AG04449 (cell line): ENCODE measurements at regions not wholly inside any gene's neighbourhood (a gene's known extent, or its start where the extent isn't known, plus 50 kb on each side); places are given as distances from the start of the nearest gene placed in this dataset.

Experiments
- CTCF ChIA-PET: fragments of 350-600 bp; formaldehyde crosslinking; extraction: SDS; loops from one replicate; lab custom pipeline; 2021; ENCODE audit warnings: antibody characterized with exemption; lab: Yijun Ruan, JAX
- POLR2A ChIA-PET: fragments of 400-600, 350-600 bp; formaldehyde crosslinking; extraction: SDS; loops from one replicate; lab custom pipeline; 2020; ENCODE audit warnings: antibody characterized with exemption, inconsistent platforms; lab: Yijun Ruan, JAX
- DNase-seq: peaks from one replicate; pipeline ENCODE4 v3.0.0-alpha.2; 2010; ENCODE audit warnings: low read depth, low spot score
- H3K4me3 ChIP-seq: 2 replicates; pipeline ENCODE4 v1.5.1; 2011; ENCODE audit warnings: low read depth, mild to moderate bottlenecking, control low read depth, low read length
- TF ChIP-seq, protein P1 (sequence below): IDR thresholded peaks from one replicate; pipeline ENCODE4 v1.5.1; 2011; ENCODE audit warnings: mild to moderate bottlenecking, moderate library complexity, low read length, control low read depth, inconsistent platforms; ENCODE audit not compliant: insufficient read depth; ENCODE audit errors: missing control alignments

DNA sequence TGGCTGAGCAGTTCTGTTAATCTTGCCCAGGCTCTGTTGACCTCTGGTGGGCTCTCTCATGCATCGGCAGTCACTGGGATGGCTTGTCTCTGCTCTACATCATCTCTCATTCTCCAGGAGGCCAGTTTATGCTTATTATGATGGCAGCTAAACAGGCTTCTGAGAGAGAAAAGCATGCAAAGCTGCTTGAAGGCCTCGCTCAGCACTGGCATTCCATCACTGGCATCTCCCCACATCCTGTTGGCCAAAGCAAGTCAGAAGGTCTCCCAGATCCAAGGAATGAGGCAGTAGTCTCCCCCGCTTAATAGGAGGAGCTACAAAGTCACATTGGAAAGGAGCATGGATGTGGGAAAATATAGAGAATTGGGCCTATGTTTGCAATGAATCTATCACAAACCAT is 212.6 kb downstream of the ZNF621 start:
- TF ChIP-seq, protein P1, sequence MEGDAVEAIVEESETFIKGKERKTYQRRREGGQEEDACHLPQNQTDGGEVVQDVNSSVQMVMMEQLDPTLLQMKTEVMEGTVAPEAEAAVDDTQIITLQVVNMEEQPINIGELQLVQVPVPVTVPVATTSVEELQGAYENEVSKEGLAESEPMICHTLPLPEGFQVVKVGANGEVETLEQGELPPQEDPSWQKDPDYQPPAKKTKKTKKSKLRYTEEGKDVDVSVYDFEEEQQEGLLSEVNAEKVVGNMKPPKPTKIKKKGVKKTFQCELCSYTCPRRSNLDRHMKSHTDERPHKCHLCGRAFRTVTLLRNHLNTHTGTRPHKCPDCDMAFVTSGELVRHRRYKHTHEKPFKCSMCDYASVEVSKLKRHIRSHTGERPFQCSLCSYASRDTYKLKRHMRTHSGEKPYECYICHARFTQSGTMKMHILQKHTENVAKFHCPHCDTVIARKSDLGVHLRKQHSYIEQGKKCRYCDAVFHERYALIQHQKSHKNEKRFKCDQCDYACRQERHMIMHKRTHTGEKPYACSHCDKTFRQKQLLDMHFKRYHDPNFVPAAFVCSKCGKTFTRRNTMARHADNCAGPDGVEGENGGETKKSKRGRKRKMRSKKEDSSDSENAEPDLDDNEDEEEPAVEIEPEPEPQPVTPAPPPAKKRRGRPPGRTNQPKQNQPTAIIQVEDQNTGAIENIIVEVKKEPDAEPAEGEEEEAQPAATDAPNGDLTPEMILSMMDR = no peak
- CTCF ChIA-PET = no interaction called here
- no peak overlapping the region for H3K4me3 ChIP-seq
- no peak for DNase-seq
- POLR2A ChIA-PET = no interaction called here

DNA sequence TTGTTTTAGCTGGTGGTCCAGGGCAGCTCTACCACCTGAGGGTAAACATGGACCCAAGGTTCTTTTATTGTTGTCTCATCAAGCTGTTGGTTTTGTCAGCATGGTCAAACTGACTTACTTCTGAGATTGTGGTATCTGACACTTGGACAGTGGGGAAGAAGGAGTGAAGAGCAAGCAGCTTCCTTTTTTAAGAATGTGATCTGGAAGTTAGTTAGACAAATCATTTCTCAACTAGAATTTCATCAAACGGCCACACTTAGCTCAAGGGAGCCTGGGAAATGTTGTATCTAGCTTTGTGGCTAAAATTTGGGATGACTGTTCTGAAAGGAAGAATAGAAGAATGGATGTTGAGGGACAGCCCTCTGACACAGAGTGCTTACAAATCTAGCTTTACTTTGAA is 215.2 kb downstream of the ZNF621 start:
- POLR2A ChIA-PET = no interaction called here
- DNase-seq = no peak
- H3K4me3 ChIP-seq = no peak overlapping the region
- TF ChIP-seq, protein P1 = no peak
- CTCF ChIA-PET = no interaction called here

DNA sequence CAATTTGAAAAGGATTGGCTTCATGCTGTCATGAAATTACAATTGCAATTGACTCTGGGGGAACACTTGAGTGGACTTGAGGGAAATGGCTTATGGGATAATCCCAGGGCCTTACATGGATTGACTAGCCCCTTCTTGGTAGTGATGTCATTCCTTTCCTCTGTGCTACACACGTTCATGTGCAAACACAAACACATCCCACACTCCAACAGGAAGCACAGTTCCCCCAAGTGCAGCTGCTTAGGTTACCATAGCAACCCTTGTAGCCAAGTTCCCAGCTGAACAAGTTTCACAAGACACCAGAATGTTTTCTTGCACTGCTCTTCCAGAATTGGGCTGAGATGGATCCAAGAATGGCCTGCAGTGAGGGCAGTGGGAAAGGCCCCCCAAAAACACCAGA is 217.0 kb downstream of the ZNF621 start:
- ChIA-PET POLR2A (no interaction called here), CTCF (no interaction called here)
- no peak overlapping the region for H3K4me3 ChIP-seq
- no peak for DNase-seq
- TF ChIP-seq, protein P1 = no peak

DNA sequence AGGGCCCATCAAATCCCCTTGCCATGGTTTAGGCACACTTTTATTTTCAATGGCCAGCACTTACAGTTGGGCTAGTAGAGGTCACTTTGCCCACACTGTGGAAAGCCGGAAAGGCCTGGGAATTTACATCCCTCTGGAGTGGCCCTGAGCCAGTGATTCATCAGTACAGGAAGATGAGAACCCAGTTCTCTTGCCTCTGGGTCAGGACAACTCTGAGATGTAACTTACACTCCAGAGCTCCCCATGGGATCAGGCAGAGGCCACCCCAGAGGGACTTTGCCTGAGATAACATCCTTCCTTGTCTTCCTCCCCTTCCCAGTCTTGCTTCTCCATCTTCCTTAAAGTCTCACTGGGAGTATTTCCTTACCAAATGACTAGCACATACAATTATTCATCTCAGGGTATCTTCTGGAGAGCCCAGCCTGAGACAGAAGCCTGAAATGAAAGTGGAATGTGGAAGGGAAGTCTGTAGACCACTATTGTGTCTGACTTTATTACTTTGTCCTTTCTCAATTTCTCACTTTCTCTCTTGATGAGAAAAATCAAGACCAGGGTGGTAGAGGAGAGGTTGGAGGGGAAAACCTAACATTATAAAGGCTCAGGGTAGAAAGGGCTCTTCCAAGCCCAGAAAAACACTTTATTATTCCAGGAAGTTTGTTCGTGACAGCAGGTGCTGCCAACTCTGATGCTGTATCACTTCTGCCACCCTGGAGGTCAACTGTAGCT is 220.8 kb downstream of the ZNF621 start:
- ChIA-PET CTCF (no interaction called here), POLR2A (no interaction called here)
- TF ChIP-seq, protein P1 = no peak
- H3K4me3 ChIP-seq = no peak overlapping the region
- DNase-seq = no peak

DNA sequence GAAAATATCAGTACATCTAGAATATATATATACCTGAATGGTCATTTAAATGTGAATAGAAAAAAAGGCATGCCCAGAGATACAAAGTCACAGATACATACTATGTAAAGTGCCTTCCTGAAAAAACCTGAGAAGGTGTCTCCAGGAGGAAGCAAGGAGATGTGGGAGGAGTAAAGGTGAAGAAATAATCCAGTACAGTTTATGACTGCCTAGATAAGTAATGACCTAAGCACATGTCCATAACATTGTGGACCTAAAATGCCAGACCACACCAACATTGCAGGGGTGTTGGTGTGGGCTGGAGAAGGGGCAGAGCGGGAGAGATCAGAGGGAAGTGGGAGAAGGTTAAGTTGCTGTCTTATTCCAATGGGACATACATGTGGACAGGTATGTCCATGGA is 226.9 kb downstream of the ZNF621 start:
- no peak overlapping the region for H3K4me3 ChIP-seq
- CTCF ChIA-PET = no interaction called here
- TF ChIP-seq, protein P1 = no peak
- POLR2A ChIA-PET = no interaction called here
- DNase-seq = no peak

DNA sequence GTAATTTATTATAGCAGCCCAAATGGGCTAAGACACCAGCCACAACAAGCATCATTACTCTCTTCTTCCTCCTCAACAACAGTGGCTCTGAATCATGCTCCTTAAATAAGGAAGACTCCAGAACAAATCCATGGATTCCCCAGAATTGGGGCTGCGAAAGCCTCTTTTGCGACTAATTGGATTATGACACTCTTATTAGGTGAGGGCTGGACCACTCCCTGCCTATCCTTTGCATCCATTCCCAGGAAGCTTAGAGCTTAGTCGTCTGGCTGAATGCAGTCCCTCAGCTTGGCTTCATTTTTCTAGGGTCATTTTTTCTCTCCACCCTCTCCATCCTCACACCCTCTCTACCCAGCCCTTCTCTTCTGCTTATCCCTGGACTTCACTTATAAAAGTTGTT is 227.7 kb downstream of the ZNF621 start:
- ChIA-PET CTCF (no interaction called here), POLR2A (no interaction called here)
- no peak overlapping the region for H3K4me3 ChIP-seq
- TF ChIP-seq, protein P1 = no peak
- DNase-seq = no peak
